ENCODE measurements at regions not wholly inside any gene's neighbourhood (a gene's known extent, or its start where the extent isn't known, plus 50 kb on each side); places are given as distances from the start of the nearest gene placed in this dataset.

- Histone ChIP-seq H4K8ac (ENCODE audit: low read length) (no peak overlapping the region), H2BK5ac (ENCODE audit: low read depth, low read length, poor library complexity, severe bottlenecking) (no peak overlapping the region), H3K4me3 (ENCODE audit: insufficient read depth in 1 of 2, low read depth in 1 of 2, low read length in 2 of 2) (no peak overlapping the region), H3K27me3 (ENCODE audit: control insufficient read depth in 1 of 2, insufficient read depth in 1 of 2, low read length in 2 of 2) (no peaks in the 10 kb centered on the region), H3K9me3 (ENCODE audit: control insufficient read depth, low read length) (no peaks in the 10 kb centered on the region), H2AK5ac (ENCODE audit: low read length, severe bottlenecking) (no peak overlapping the region), H4K91ac (ENCODE audit: low read length) (no peak overlapping the region), H2BK15ac (ENCODE audit: low read depth, poor library complexity, severe bottlenecking) (no peak overlapping the region), H3K18ac (ENCODE audit: low read depth in 1 of 2, low read length in 2 of 2) (no peak overlapping the region), H2BK120ac (ENCODE audit: low read depth, low read length) (no peak overlapping the region), H3K4me1 (ENCODE audit: control insufficient read depth, insufficient read depth, low read depth, low read length) (no peaks in the 10 kb centered on the region), H3K79me1 (replicated peaks; ENCODE audit: low read length, poor library complexity, severe bottlenecking) (no peaks in the 10 kb centered on the region), H2BK12ac (ENCODE audit: low read length in 2 of 2) (no peak overlapping the region), H3K9ac (ENCODE audit: low read length) (no peak overlapping the region), H3K14ac (ENCODE audit: low read length in 2 of 2) (no peak overlapping the region), H2AFZ (ENCODE audit: low read depth, low read length) (no peak overlapping the region), H3K23ac (ENCODE audit: low read length in 2 of 2) (no peak overlapping the region), H3K27ac (ENCODE audit: low read length, poor library complexity, severe bottlenecking) (no peak overlapping the region), H3K4me2 (ENCODE audit: low read length, poor library complexity, severe bottlenecking) (no peak overlapping the region), H3K36me3 (ENCODE audit: control insufficient read depth in 1 of 2, insufficient read depth in 2 of 2, low read depth in 1 of 2, low read length in 2 of 2) (no peaks in the 10 kb centered on the region), H3K4ac (ENCODE audit: low read depth in 1 of 2, low read length in 2 of 2) (no peak overlapping the region)
- DNase-seq, result peak; percentile 9
- WGBS, result 100% methylated on average over 2 of the region's 2 CpGs
Measured at GRCh38 chr21:27261676-27262075, 294.8 kb upstream of the ADAMTS5 start.

- Histone ChIP-seq H3K4me2 (ENCODE audit: low read length, poor library complexity, severe bottlenecking) (no peak overlapping the region), H2BK15ac (ENCODE audit: low read depth, poor library complexity, severe bottlenecking) (no peak overlapping the region), H2AK5ac (ENCODE audit: low read length, severe bottlenecking) (no peak overlapping the region), H3K4ac (ENCODE audit: low read depth in 1 of 2, low read length in 2 of 2) (no peak overlapping the region), H3K36me3 (ENCODE audit: control insufficient read depth in 1 of 2, insufficient read depth in 2 of 2, low read depth in 1 of 2, low read length in 2 of 2) (no peaks in the 10 kb centered on the region), H3K9me3 (ENCODE audit: control insufficient read depth, low read length) (no peaks in the 10 kb centered on the region), H3K27ac (ENCODE audit: low read length, poor library complexity, severe bottlenecking) (no peak overlapping the region), H3K14ac (ENCODE audit: low read length in 2 of 2) (no peak overlapping the region), H3K18ac (ENCODE audit: low read depth in 1 of 2, low read length in 2 of 2) (no peak overlapping the region), H4K8ac (ENCODE audit: low read length) (no peak overlapping the region), H2AFZ (ENCODE audit: low read depth, low read length) (no peak overlapping the region), H4K91ac (ENCODE audit: low read length) (no peak overlapping the region), H3K27me3 (ENCODE audit: control insufficient read depth in 1 of 2, insufficient read depth in 1 of 2, low read length in 2 of 2) (no peaks in the 10 kb centered on the region), H3K23ac (ENCODE audit: low read length in 2 of 2) (no peak overlapping the region), H3K4me1 (ENCODE audit: control insufficient read depth, insufficient read depth, low read depth, low read length) (no peaks in the 10 kb centered on the region), H3K9ac (ENCODE audit: low read length) (no peak overlapping the region), H2BK5ac (ENCODE audit: low read depth, low read length, poor library complexity, severe bottlenecking) (no peak overlapping the region), H2BK12ac (ENCODE audit: low read length in 2 of 2) (no peak overlapping the region), H3K79me1 (replicated peaks; ENCODE audit: low read length, poor library complexity, severe bottlenecking) (no peaks in the 10 kb centered on the region), H2BK120ac (ENCODE audit: low read depth, low read length) (no peak overlapping the region), H3K4me3 (ENCODE audit: insufficient read depth in 1 of 2, low read depth in 1 of 2, low read length in 2 of 2) (no peak overlapping the region)
- WGBS, result 100% methylated on average over 1 of the region's 2 CpGs
- DNase-seq, result no peak
Measured at GRCh38 chr21:27260728-27261127, 293.8 kb upstream of the ADAMTS5 start.

- Histone ChIP-seq H3K4ac (ENCODE audit: low read depth in 1 of 2, low read length in 2 of 2) (no peak overlapping the region), H3K27me3 (ENCODE audit: control insufficient read depth in 1 of 2, insufficient read depth in 1 of 2, low read length in 2 of 2) (no peaks in the 10 kb centered on the region), H4K91ac (ENCODE audit: low read length) (no peak overlapping the region), H3K4me1 (ENCODE audit: control insufficient read depth, insufficient read depth, low read depth, low read length) (no peaks in the 10 kb centered on the region), H3K79me1 (replicated peaks; ENCODE audit: low read length, poor library complexity, severe bottlenecking) (no peaks in the 10 kb centered on the region), H3K27ac (ENCODE audit: low read length, poor library complexity, severe bottlenecking) (no peak overlapping the region), H2BK120ac (ENCODE audit: low read depth, low read length) (no peak overlapping the region), H2BK15ac (ENCODE audit: low read depth, poor library complexity, severe bottlenecking) (no peak overlapping the region), H3K9me3 (ENCODE audit: control insufficient read depth, low read length) (no peaks in the 10 kb centered on the region), H3K18ac (ENCODE audit: low read depth in 1 of 2, low read length in 2 of 2) (no peak overlapping the region), H3K14ac (ENCODE audit: low read length in 2 of 2) (no peak overlapping the region), H2BK12ac (ENCODE audit: low read length in 2 of 2) (no peak overlapping the region), H3K4me2 (ENCODE audit: low read length, poor library complexity, severe bottlenecking) (no peak overlapping the region), H4K8ac (ENCODE audit: low read length) (no peak overlapping the region), H2BK5ac (ENCODE audit: low read depth, low read length, poor library complexity, severe bottlenecking) (no peak overlapping the region), H3K23ac (ENCODE audit: low read length in 2 of 2) (no peak overlapping the region), H3K9ac (ENCODE audit: low read length) (peak overlapping the region; percentile 66), H3K36me3 (ENCODE audit: control insufficient read depth in 1 of 2, insufficient read depth in 2 of 2, low read depth in 1 of 2, low read length in 2 of 2) (no peaks in the 10 kb centered on the region), H3K4me3 (ENCODE audit: insufficient read depth in 1 of 2, low read depth in 1 of 2, low read length in 2 of 2) (peak overlapping the region in 1 of 2 experiments; percentile 23), H2AFZ (ENCODE audit: low read depth, low read length) (no peak overlapping the region), H2AK5ac (ENCODE audit: low read length, severe bottlenecking) (no peak overlapping the region)
- no peak for DNase-seq
- WGBS, result 96% methylated on average over 8 of the region's 10 CpGs
Measured at GRCh38 chr21:27258742-27259448, 292.0 kb upstream of the ADAMTS5 start.

- H4K91ac ChIP-seq (ENCODE audit: low read length), result no peak overlapping the region
- H3K4me2 ChIP-seq (ENCODE audit: low read length, poor library complexity, severe bottlenecking), result no peak overlapping the region
- H2BK15ac ChIP-seq (ENCODE audit: low read depth, poor library complexity, severe bottlenecking), result no peak overlapping the region
- H2AK5ac ChIP-seq (ENCODE audit: low read length, severe bottlenecking), result no peak overlapping the region
- H3K14ac ChIP-seq (ENCODE audit: low read length in 2 of 2), result no peak overlapping the region
- H3K36me3 ChIP-seq (ENCODE audit: control insufficient read depth in 1 of 2, insufficient read depth in 2 of 2, low read depth in 1 of 2, low read length in 2 of 2), result no peaks in the 10 kb centered on the region
- H2BK5ac ChIP-seq (ENCODE audit: low read depth, low read length, poor library complexity, severe bottlenecking), result no peak overlapping the region
- no peaks in the 10 kb centered on the region for H3K79me1 ChIP-seq (replicated peaks; ENCODE audit: low read length, poor library complexity, severe bottlenecking)
- no peaks in the 10 kb centered on the region for H3K4me1 ChIP-seq (ENCODE audit: control insufficient read depth, insufficient read depth, low read depth, low read length)
- 88% methylated on average over 1 of the region's 3 CpGs for WGBS
- no peak overlapping the region for H3K4ac ChIP-seq (ENCODE audit: low read depth in 1 of 2, low read length in 2 of 2)
- no peak overlapping the region for H3K9ac ChIP-seq (ENCODE audit: low read length)
- H3K18ac ChIP-seq (ENCODE audit: low read depth in 1 of 2, low read length in 2 of 2), result no peak overlapping the region
- no peak overlapping the region for H2AFZ ChIP-seq (ENCODE audit: low read depth, low read length)
- H2BK12ac ChIP-seq (ENCODE audit: low read length in 2 of 2), result no peak overlapping the region
- DNase-seq, result no peak
- H2BK120ac ChIP-seq (ENCODE audit: low read depth, low read length), result no peak overlapping the region
- H3K9me3 ChIP-seq (ENCODE audit: control insufficient read depth, low read length), result no peaks in the 10 kb centered on the region
- no peaks in the 10 kb centered on the region for H3K27me3 ChIP-seq (ENCODE audit: control insufficient read depth in 1 of 2, insufficient read depth in 1 of 2, low read length in 2 of 2)
- H3K4me3 ChIP-seq (ENCODE audit: insufficient read depth in 1 of 2, low read depth in 1 of 2, low read length in 2 of 2), result peak overlapping the region in 1 of 2 experiments; percentile 23
- no peak overlapping the region for H3K23ac ChIP-seq (ENCODE audit: low read length in 2 of 2)
- H3K27ac ChIP-seq (ENCODE audit: low read length, poor library complexity, severe bottlenecking), result no peak overlapping the region
- H4K8ac ChIP-seq (ENCODE audit: low read length), result no peak overlapping the region
Measured at GRCh38 chr21:27257908-27258556, 291.1 kb upstream of the ADAMTS5 start.
